NT2/D1 (cell line): ENCODE measurements at regions not wholly inside any gene's neighbourhood (a gene's known extent, or its start where the extent isn't known, plus 50 kb on each side); places are given as distances from the start of the nearest gene placed in this dataset.

Experiments used
- YY1 ChIP-seq: IDR thresholded peaks from 2 replicates; pipeline ENCODE4 v1.6.1; 2011; ENCODE audit not compliant: insufficient read length, insufficient read depth
- ZNF274 ChIP-seq: IDR thresholded peaks from 2 replicates; pipeline ENCODE4 v1.6.1; 2011; ENCODE audit warnings: mild to moderate bottlenecking, low read depth, low read length

DNA sequence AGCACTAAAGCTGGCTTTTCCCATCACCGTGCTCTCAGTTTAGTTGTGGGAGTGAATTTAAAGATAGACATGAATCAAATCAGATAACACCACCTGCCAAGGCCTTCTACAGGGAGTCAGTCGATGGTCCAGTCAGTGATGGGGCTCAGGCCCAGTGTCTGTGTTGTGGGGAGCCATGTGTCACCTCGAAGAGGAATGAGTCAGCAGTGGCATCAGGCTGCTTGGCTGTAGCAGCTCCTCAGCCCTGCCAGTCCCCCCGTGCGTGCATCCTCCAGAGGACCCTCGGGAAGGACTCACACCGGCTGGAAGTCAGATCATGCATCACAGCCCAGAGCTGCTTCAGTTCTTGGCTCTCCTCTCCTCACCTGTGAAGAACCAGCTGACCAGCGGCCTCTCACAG, 420.4 kb upstream of the RAB6C start:
- TF ChIP-seq YY1: no peak
- no peak for TF ChIP-seq ZNF274
